AG10803 (cell line): ENCODE measurements at regions not wholly inside any gene's neighbourhood (a gene's known extent, or its start where the extent isn't known, plus 50 kb on each side); places are given as distances from the start of the nearest gene placed in this dataset.
"Not testable (repeated sequence)": the region's sequence is repeated elsewhere in the genome, so short reads cannot be mapped to it uniquely, and the experiment has no call there.

Experiments
- DNase-seq: peaks from one replicate; pipeline ENCODE4 v3.0.0; 2010; ENCODE audit warnings: low read depth
- H3K4me3 ChIP-seq: 2 replicates; pipeline ENCODE4 v1.5.1; 2011; ENCODE audit warnings: mild to moderate bottlenecking, low read length, control low read depth
- CTCF ChIP-seq: conservative IDR thresholded peaks from 2 replicates; pipeline ENCODE4 v1.5.1; 2011; ENCODE audit warnings: mild to moderate bottlenecking, low read length, control low read depth, inconsistent platforms

- TF ChIP-seq CTCF: no peak
These were observed 63.7 kb upstream of the ZCCHC2 start for GRCh38 chr18:62458868-62459716.

GRCh38 chr18:62460851-62461300, 61.9 kb upstream of the ZCCHC2 start:
- H3K4me3 ChIP-seq: no peak overlapping the region
- no peak for TF ChIP-seq CTCF
- DNase-seq: peak; percentile 6

More at GRCh38 chr18:62458868-62459716, 63.7 kb upstream of the ZCCHC2 start:
- no peak overlapping the region for H3K4me3 ChIP-seq
- DNase-seq: no peak

GRCh38 chr18:62461591-62461990, 61.2 kb upstream of the ZCCHC2 start:
- no peak for DNase-seq
- no peak for TF ChIP-seq CTCF
- H3K4me3 ChIP-seq: no peak overlapping the region

GRCh38 chr18:62464266-62464665, 58.6 kb upstream of the ZCCHC2 start:
- no peak overlapping the region for H3K4me3 ChIP-seq
- no peak for TF ChIP-seq CTCF
- DNase-seq: no peak

- H3K4me3 ChIP-seq, DNase-seq: not testable (repeated sequence)
These were observed 53.7 kb upstream of the ZCCHC2 start for GRCh38 chr18:62469131-62469530.
